NB4 (cell line): ENCODE measurements at regions not wholly inside any gene's neighbourhood (a gene's known extent, or its start where the extent isn't known, plus 50 kb on each side); places are given as distances from the start of the nearest gene placed in this dataset.

ENCODE experiments used
- DNase-seq: peaks from one replicate; pipeline ENCODE4 v3.0.0; 2010; ENCODE audit warnings: low read depth
- H3K4me3 ChIP-seq: one replicate; pipeline ENCODE4 v1.5.1; 2011; ENCODE audit warnings: mild to moderate bottlenecking, low read depth, low read length, moderate library complexity
- CTCF ChIP-seq: IDR thresholded peaks from one replicate; pipeline ENCODE4 v1.5.1; 2012; ENCODE audit warnings: low read depth, low read length
- MAX ChIP-seq: IDR thresholded peaks from 2 replicates; pipeline ENCODE4 v1.6.1; 2011; ENCODE audit warnings: low read depth, low read length
- MYC ChIP-seq: IDR thresholded peaks from 2 replicates; pipeline ENCODE4 v1.6.1; 2011; ENCODE audit warnings: low read depth, low read length
- POLR2A ChIP-seq: IDR thresholded peaks from 2 replicates; pipeline ENCODE4 v1.6.1; 2011; ENCODE audit warnings: mild to moderate bottlenecking; ENCODE audit not compliant: insufficient read length; ENCODE audit errors: extremely low read depth

GRCh38 chr3:4006288-4006687 lies 207.1 kb downstream of the LRRN1 start:
- TF ChIP-seq MYC = no peak
- TF ChIP-seq MAX = no peak
- TF ChIP-seq CTCF = no peak
- TF ChIP-seq POLR2A = no peak
- H3K4me3 ChIP-seq = no peak overlapping the region
- DNase-seq = no peak

GRCh38 chr3:4008205-4008604 lies 209.0 kb downstream of the LRRN1 start:
- TF ChIP-seq CTCF (no peak), MYC (no peak), MAX (no peak)
- no peak overlapping the region for H3K4me3 ChIP-seq
- no peak for DNase-seq

DNA sequence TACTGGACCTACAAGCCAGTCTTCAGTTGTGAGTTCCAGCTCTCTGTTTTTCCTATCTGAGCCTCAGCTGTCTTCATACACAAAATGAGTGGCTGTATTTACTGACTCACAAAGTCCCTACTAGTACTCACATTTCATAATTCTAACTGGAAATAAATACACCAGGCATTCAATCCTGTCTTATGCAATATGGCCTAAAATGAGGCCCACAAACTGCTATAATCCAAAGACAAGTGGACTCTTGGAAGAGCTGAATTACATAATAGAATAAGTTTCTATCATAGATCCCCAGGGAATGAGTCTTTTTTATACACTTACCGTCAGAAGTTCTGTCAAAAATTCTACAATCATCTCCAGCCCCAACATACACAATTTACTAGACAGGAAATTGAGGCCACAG lies 211.9 kb downstream of the LRRN1 start:
- no peak for DNase-seq
- TF ChIP-seq MYC (no peak), CTCF (no peak), POLR2A (no peak), MAX (no peak)
- no peak overlapping the region for H3K4me3 ChIP-seq

DNA sequence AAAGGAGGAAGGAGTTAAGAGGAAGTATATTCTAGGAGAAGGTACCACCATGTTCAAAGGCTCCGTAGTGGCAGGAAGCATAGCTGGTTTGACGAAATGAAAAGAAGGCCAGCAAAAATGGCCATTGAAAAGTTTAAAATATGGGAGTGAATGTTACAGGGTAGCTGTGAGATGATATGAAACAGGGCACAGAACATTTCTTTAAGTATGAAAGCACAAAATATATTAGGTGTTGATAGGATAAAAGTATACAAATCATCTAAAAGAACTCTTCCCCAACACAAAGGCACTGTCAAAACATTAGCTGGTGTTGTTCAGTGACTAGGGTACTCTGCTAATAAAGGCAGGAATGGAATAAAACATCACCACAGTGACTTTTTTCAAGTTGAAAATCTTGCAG lies 216.2 kb downstream of the LRRN1 start:
- no peak for DNase-seq
- H3K4me3 ChIP-seq = no peak overlapping the region
- no peak for TF ChIP-seq MYC
- TF ChIP-seq CTCF = no peak
- TF ChIP-seq MAX = no peak
- TF ChIP-seq POLR2A = no peak

- H3K4me3 ChIP-seq = no peak overlapping the region
- TF ChIP-seq CTCF (no peak), POLR2A (no peak)
- DNase-seq = no peak
Observed at GRCh38 chr3:4019501-4019900, 220.3 kb downstream of the LRRN1 start.

GRCh38 chr3:4021162-4021561 lies 221.9 kb downstream of the LRRN1 start:
- peak; percentile 39 for DNase-seq
- no peak overlapping the region for H3K4me3 ChIP-seq
- TF ChIP-seq CTCF (no peak), MAX (no peak), POLR2A (no peak), MYC (no peak)
